ENCODE measurements at regions not wholly inside any gene's neighbourhood (a gene's known extent, or its start where the extent isn't known, plus 50 kb on each side); places are given as distances from the start of the nearest gene placed in this dataset.

DNA sequence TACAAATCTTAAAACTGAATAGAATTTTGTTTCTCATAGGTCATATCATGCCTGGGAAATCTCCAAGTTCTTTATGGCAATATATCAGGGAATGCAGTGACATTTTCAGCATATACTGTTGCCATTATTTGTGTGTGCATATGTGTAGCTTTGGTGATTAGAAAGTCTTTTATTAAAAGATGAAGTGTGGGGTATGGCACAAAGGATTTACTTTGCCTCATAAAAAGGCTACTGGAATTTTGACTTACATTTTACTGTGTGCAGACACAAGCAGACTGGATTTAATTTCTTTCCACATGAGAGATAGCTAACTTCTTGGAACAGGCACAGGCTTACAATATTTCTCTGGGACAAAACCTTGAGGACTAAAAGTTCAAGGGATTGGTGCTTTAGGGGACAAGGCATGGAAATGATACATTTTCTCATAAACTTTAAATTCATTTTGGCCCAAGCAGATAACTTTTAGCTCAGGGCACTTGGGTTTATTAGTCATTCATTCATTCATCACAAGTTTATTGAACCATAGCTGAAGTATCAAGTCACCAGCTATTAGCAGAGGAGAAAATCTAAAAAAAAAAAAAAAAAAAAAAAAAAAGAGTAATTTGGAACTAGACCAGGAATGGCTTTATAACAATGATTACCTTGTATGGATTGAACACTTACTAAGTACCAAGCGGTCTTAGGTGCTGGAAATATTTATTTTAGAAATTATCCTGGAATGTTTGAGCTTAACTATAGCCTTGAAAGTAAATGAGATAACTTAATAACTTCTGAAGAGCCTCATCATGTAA lies 191.5 kb downstream of the SLIT2 start:
- no peak for DNase-seq (ENCODE audit: low spot score)
- TF ChIP-seq, protein P1, sequence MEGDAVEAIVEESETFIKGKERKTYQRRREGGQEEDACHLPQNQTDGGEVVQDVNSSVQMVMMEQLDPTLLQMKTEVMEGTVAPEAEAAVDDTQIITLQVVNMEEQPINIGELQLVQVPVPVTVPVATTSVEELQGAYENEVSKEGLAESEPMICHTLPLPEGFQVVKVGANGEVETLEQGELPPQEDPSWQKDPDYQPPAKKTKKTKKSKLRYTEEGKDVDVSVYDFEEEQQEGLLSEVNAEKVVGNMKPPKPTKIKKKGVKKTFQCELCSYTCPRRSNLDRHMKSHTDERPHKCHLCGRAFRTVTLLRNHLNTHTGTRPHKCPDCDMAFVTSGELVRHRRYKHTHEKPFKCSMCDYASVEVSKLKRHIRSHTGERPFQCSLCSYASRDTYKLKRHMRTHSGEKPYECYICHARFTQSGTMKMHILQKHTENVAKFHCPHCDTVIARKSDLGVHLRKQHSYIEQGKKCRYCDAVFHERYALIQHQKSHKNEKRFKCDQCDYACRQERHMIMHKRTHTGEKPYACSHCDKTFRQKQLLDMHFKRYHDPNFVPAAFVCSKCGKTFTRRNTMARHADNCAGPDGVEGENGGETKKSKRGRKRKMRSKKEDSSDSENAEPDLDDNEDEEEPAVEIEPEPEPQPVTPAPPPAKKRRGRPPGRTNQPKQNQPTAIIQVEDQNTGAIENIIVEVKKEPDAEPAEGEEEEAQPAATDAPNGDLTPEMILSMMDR (IDR thresholded peaks at IDR 0.05; ENCODE audit: extremely low read depth, insufficient read depth, missing control alignments) = no peak
- in situ Hi-C loops (cut with MboI; ENCODE audit: low pct_unique_long_range_greater_than_20kb, low sequenced_read_pairs, unreplicated experiment) = no loop called here

DNA sequence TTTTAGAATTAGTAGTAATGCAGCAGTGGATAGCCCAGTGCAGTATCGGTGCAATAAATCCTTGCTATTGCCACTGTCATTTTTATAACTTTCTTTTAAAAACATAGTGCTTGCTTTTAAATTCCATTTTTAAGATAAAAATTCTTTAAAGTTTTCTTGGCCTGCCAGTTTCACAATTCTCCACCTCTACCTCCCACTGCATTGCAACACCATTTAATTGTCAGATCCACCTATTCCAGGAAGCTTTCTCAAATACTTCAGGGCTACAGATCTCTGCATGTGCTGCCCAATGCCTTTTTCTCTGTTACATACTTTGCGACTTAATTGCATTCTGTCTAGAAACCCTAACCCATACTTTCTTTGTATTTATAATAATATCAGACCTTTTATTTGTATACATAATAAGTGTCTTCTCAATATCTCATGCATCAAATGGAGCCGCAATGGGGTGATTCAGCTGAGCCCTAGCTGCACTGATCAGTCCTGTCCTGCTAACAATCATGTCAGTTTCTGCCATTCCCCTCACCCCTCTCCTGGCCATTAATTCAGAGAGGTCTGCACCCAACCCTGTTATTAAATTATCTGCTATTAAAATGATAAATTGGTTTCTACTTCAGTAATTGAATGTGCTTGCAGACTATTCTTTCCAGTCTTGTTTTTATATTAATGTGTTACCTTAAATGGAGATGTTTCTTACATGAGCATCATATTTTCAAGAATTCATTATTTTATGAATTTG lies 193.1 kb downstream of the SLIT2 start:
- TF ChIP-seq, protein P1 (IDR thresholded peaks at IDR 0.05; ENCODE audit: extremely low read depth, insufficient read depth, missing control alignments) = no peak
- no peak for DNase-seq (ENCODE audit: low spot score)
- in situ Hi-C loops (cut with MboI; ENCODE audit: low pct_unique_long_range_greater_than_20kb, low sequenced_read_pairs, unreplicated experiment) = no loop called here

DNA sequence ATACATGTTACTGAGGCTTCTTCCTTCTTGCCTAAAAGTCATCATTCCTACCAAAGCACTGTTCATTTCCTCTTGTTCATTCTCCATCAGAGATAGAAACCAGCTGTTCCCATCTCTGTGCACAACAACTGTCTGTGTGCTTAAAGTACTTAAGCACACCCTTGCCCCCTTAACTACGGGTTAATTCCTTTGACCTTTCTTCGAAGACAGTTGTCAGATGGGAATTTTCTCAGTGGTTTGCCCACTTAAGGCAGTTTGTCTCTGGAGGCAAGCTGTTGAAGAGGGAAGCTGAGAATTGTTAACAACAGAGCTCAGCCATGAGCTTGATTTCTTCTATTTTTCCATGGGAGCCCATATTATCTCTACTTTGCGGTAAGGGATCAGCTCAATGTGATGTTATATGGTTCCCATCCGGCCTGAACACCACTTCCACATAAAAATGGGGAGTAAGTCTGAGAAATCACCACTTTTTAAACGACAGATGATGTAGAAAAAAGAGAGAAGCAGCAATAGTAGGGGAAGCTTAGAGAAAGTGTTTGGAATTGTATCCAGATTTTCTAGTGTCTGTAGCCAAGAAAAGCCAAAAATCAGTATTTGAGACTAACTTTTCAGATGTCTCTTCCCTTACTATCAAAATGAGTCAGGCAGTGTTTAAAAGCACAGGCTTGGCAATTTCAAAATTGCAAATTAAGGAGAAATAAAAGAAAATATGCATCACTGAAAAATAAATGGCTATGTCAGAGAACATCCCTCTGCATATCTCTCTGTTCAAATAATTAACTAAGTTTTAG lies 194.4 kb downstream of the SLIT2 start:
- TF ChIP-seq, protein P1 (IDR thresholded peaks at IDR 0.05; ENCODE audit: extremely low read depth, insufficient read depth, missing control alignments) = no peak
- in situ Hi-C loops (cut with MboI; ENCODE audit: low pct_unique_long_range_greater_than_20kb, low sequenced_read_pairs, unreplicated experiment) = no loop called here
- no peak for DNase-seq (ENCODE audit: low spot score)

DNA sequence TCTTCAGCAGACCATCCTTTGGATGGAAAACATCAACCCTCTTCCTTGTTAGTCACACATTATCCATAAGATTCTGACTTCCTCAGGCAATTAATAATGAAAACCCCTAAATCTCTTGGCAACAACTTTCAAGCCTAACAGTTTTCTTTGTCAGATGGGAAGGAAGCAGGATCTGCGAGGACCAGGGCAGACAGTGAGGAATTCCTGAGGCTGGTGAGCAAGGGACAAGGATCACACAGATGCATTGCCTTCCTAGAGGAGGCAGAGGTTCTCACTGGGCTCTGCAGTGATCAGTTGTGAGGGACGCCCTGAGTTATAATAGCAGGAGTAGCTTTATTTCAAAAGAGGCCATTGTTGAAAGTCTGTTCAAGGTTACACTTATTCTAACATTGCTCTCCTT lies 195.4 kb downstream of the SLIT2 start:
- no peak for DNase-seq (ENCODE audit: low spot score)
- in situ Hi-C loops (cut with MboI; ENCODE audit: low pct_unique_long_range_greater_than_20kb, low sequenced_read_pairs, unreplicated experiment) = no loop called here
- TF ChIP-seq, protein P1 (IDR thresholded peaks at IDR 0.05; ENCODE audit: extremely low read depth, insufficient read depth, missing control alignments) = no peak

DNA sequence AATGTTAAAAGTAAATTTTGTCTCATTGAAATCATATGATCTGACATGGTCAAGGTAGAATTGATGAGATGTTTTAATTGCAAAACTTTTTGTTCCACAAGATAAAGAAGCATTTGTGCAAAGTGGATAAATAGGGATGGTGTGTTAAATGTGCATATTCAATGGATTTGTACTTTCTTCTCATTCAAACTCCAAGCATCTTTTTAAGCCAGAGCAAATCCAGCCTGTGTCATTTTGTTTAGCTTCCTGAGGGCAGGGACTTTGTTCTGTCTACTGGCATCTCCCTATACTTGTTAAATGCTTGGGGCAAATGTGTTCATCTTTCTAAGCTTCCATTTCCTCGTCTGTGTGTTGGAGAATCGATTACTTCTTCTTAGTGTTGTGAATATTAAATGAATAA lies 200.3 kb downstream of the SLIT2 start:
- TF ChIP-seq, protein P1 (IDR thresholded peaks at IDR 0.05; ENCODE audit: extremely low read depth, insufficient read depth, missing control alignments) = no peak
- in situ Hi-C loops (cut with MboI; ENCODE audit: low pct_unique_long_range_greater_than_20kb, low sequenced_read_pairs, unreplicated experiment) = no loop called here
- DNase-seq (ENCODE audit: low spot score) = no peak

DNA sequence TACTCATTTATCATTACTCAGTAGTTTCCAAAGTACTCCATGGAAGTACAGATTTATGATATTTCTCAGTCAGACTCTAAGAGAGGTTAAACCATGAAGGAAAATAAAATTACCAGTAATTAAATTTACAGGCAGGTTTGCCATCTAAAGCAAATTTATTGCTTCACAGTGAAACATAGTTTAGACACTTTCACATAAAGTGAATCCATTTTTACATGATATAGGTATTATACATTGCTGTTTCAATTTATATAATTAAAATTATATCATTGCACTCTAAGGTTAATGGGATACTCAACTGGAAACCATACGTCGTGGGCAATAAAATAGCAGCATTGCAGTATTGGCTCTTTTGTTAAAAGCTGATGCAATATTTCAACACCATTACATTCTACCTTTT lies 202.8 kb downstream of the SLIT2 start:
- in situ Hi-C loops (cut with MboI; ENCODE audit: low pct_unique_long_range_greater_than_20kb, low sequenced_read_pairs, unreplicated experiment) = no loop called here
- TF ChIP-seq, protein P1 (IDR thresholded peaks at IDR 0.05; ENCODE audit: extremely low read depth, insufficient read depth, missing control alignments) = no peak

More for the DNA sequence above, 202.8 kb downstream of the SLIT2 start:
- DNase-seq (ENCODE audit: low spot score) = no peak

All from GM13977 (cell line).